ENCODE measurements at regions not wholly inside any gene's neighbourhood (a gene's known extent, or its start where the extent isn't known, plus 50 kb on each side); places are given as distances from the start of the nearest gene placed in this dataset.

GRCh38 chr1:38365242-38365641, 318.6 kb upstream of the POU3F1 start:
- H2BK20ac ChIP-seq (ENCODE audit: low read depth, low read length, poor library complexity, severe bottlenecking): no peak overlapping the region
- no peak overlapping the region for H3K18ac ChIP-seq (ENCODE audit: insufficient read length, low read depth, low read length)
- no peaks in the 10 kb centered on the region for H3K9me3 ChIP-seq (ENCODE audit: control insufficient read depth, low read depth, low read length)
- H2BK12ac ChIP-seq (ENCODE audit: insufficient read length, low read depth, low read length): no peak overlapping the region
- peaks cover 63 to 75% of the 10 kb centered on the region in 2 experiments for H3K4me1 Mint-ChIP-seq
- H3K27ac Mint-ChIP-seq: no peak overlapping the region
- no peak overlapping the region for H3K56ac ChIP-seq (ENCODE audit: insufficient read length, low read depth, low read length)
- no peak overlapping the region for H3K14ac ChIP-seq (ENCODE audit: insufficient read depth, low read length)
- H4K91ac ChIP-seq (ENCODE audit: insufficient read length, low read depth, low read length): no peak overlapping the region
- H3K36me3 Mint-ChIP-seq (ENCODE audit: insufficient read depth in 1 of 3, low read depth in 3 of 3): peaks cover 6 to 11% (median 8%) of the 10 kb centered on the region in 3 experiments; a peak in 5 of 7 replicates
- no peaks in the 10 kb centered on the region for H3K23me2 ChIP-seq (ENCODE audit: insufficient read length, low read depth, low read length, poor library complexity, severe bottlenecking)
- no peak for DNase-seq
- no peaks in the 10 kb centered on the region for H3K79me2 ChIP-seq (ENCODE audit: insufficient read depth, low read length)
- no peaks in the 10 kb centered on the region for H4K20me1 ChIP-seq (ENCODE audit: control insufficient read depth, insufficient read depth, insufficient read length)
- TF ChIP-seq CTCF (conservative IDR thresholded peaks at IDR 0.05): no peak
- H2AK5ac ChIP-seq (ENCODE audit: insufficient read length, low read length): no peak overlapping the region
- H4K8ac ChIP-seq (replicated peaks; ENCODE audit: insufficient read length, low read depth, low read length): no peak overlapping the region
- no peak overlapping the region for H3K4me3 Mint-ChIP-seq
- H3K27me3 ChIP-seq (ENCODE audit: insufficient read depth, low read length): no peaks in the 10 kb centered on the region
- H4K5ac ChIP-seq (ENCODE audit: insufficient read length, low read depth, low read length): no peak overlapping the region
- no peak overlapping the region for H3K27ac ChIP-seq (ENCODE audit: insufficient read length, low read depth, low read length)
- no peak overlapping the region for H3K23ac ChIP-seq (ENCODE audit: insufficient read length, low read depth, low read length)
- no peaks in the 10 kb centered on the region for H3K79me1 ChIP-seq (ENCODE audit: insufficient read depth, low read depth, low read length, poor library complexity, severe bottlenecking)
- H2BK15ac ChIP-seq (ENCODE audit: low read depth, low read length): no peak overlapping the region
- H3K4me2 ChIP-seq (ENCODE audit: insufficient read depth, insufficient read length, low read length): no peak overlapping the region
- H2AFZ ChIP-seq (ENCODE audit: low read length): no peak overlapping the region
- WGBS (ENCODE audit: extremely low coverage, insufficient read length, low lambda C conversion rate): no CpG with 5 or more reads among the region's 1 CpG
- H3K4me1 ChIP-seq (ENCODE audit: insufficient read depth, low read length): peaks cover 10% of the 10 kb centered on the region; the same call in 1 of the 2 replicates
- H2BK120ac ChIP-seq (ENCODE audit: low read depth, low read length, poor library complexity, severe bottlenecking): no peak overlapping the region
- H3K27me3 Mint-ChIP-seq (ENCODE audit: low read depth): no peaks in the 10 kb centered on the region
- H3K9ac ChIP-seq (ENCODE audit: extremely low read depth, insufficient read length, low read length): no peak overlapping the region
- no peak overlapping the region for H3K4ac ChIP-seq (ENCODE audit: low read depth, low read length)
- peaks cover 9 to 10% of the 10 kb centered on the region in 2 experiments; a peak in 4 of 5 replicates for H3K9me3 Mint-ChIP-seq
- no peak overlapping the region for H3T11ph ChIP-seq (ENCODE audit: low read length)
- no peak overlapping the region for H2BK5ac ChIP-seq (ENCODE audit: insufficient read length, low read length)

All from H9 (cell line).